Sciatic nerve (tissue), 2 donors: ENCODE measurements at regions not wholly inside any gene's neighbourhood (a gene's known extent, or its start where the extent isn't known, plus 50 kb on each side); places are given as distances from the start of the nearest gene placed in this dataset.

Source experiments
- ATAC-seq: fragments of 200-7000 bp; cut with Tn5 transposase; one replicate; pipeline ENCODE4 v1.9.1; 2020; ENCODE audit warnings: mild to moderate bottlenecking, moderate library complexity
- DNase-seq: peaks from one replicate; pipeline ENCODE4 v3.0.0-alpha.2; 2020; ENCODE audit warnings: low spot score
- intact Hi-C: fragments of 100-400 bp; cut with DNase I; formaldehyde crosslinking; loops from one replicate; pipeline ENCODE4 v1.14.2; 2022
- donor health status: DM: no; HTN: no; CAD: no.
- donor health status: DM: no; HTN: no; CAD: no.

DNA sequence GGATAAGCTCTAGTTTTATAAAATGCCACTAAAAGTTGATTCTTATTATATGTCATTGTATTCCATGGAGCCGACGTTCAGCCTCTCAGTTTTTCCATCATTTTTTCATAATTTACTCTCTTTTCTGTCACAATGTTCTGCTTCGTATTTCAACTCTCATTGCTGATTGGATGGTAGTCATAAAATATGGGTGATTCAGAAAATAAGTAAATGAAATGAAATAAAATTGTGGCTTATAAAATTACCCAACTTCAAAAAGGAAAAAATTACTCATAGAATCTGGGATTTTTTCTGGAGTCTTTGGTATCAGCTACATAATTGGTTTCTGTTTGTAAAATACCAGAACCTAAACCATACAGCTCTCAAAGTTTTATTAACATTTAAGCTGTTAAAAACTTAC, 139.7 kb upstream of the ITGA4 start:
- ATAC-seq, result no peak
- intact Hi-C loops, result no loop called here
- no peak for DNase-seq

DNA sequence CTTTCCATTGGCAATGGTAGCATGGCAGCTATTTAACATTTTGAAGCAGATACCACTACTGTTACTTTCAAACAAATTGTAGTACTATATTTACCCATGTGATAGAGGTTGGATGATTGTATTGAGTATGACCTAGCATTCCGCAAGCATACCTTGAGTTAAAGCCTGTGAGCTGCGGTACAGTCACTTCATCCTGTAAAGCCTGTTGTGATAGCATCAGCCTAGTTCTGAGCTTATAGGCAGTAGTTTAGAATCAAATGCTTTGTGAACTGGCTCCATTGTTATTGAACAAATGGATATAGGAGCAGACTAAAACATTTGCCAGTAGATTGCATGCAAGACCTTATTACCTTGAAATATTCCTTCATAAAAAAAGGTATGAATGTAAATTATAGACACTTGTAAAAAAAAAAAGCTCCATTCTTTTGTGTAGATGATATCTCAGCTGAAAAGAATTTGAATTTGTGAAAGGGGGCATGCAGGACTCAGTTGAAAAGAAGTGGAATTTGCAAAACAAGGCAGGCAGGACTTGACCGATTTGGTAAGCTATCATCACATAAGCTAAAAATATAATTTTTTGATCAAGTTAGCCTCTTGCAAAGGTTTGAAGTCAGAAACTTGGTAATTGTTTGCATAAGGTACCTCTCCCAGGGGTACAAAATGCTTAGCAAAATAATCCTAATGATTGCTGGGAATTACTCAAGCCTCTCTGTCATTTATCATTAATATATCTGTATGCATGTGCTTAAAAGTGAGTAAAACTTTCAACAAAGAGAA, 138.5 kb upstream of the ITGA4 start:
- no peak for DNase-seq
- intact Hi-C loops, result no loop called here
- ATAC-seq, result no peak

DNA sequence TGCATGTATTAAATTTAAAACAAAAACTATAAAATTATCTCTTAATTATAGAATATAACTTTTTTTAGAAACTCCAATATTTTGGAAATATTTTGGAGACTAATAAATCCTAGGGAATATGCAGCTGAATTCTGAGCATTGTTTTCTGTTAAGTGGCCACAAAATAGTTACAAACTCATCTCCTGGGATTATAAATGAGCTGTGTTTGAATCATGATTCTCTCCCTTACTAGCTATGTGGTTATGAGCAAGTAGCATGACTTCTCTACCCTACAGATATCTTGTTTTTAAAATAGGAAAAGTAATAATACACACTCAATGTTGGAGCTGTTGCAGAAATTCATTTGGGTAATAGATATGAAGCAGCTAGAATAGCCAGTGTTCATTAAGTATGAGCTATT, 137.9 kb upstream of the ITGA4 start:
- no peak for ATAC-seq

DNA sequence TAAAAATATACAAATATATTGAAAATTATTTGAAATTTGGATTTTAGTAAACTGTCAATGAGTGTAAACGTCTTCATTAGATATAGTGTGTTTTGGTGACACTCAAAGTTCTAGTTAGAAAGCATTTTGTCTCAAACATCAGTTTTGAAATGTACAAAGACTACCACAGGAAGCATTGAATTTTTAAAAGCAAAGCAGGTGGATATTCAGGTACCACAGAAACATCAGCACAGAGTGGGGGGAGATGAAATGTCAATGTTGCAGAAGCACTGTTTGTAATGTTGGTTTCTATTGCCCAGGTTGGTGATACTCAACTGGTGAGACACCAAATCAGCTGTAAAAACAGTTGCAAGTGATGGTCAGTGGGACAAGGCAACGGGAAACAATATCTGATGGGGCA, 136.5 kb upstream of the ITGA4 start:
- DNase-seq (no peak), ATAC-seq (no peak)
- intact Hi-C loops, result no loop called here

More for the DNA sequence above, 137.9 kb upstream of the ITGA4 start:
- DNase-seq, result no peak
- intact Hi-C loops, result no loop called here

DNA sequence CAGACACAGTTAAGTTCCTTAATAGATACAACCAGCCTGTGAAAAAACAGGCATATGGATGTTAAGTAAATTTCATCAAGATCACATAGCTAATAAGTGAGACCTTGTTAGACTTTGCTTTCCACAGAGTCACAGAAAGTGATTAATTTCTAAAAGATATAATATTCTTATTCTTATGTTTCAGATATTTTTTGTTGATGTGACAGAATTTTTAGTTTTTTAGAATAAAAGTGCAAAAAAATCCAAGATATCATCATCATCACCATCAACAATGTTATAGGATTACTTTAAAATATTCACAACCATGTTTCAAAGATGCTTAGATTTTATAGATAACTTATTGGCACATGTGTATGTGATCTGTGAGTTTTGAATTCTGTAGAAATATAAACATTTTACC, 132.3 kb upstream of the ITGA4 start:
- DNase-seq, result no peak

DNA sequence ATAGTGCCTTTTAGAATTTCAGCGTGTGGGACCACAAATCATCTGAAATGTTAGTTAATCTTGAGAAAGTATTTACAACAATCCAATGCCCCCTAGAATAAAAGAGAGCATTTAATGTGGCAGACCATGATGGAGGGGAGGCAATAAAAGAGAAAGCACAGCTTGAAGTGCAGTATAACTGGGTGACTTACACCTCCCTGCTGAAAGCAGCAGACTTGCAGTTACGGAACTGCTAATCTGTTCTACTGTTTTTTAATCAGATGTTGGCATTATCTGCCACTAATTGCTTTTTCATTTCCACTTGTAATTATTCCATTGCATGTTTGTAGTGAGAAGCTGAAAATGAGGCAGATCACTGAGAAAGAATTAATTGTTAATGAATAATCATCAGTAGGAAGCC, 130.5 kb upstream of the ITGA4 start:
- DNase-seq (no peak), ATAC-seq (no peak)
- intact Hi-C loops, result no loop called here

More for the DNA sequence above, 132.3 kb upstream of the ITGA4 start:
- intact Hi-C loops, result no loop called here
- no peak for ATAC-seq

DNA sequence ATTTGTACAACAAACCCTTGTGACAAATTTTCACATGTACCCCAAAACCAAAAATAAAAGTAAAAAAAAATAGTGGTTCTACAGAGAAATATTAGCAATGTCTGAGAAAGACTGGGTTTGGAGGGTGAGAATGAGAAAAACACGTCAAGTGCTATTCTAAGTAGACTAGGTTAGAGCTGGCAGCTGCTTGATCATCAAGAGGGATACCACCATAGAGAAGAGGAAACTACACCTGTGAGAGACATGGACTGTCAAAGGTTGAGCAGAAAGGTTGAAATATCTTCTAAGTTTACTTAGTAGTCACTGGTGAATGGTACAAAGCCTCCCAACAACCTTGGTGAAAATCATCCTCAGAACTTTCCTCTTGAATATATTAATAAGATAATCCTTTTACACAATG, 126.9 kb upstream of the ITGA4 start:
- intact Hi-C loops, result no loop called here
- ATAC-seq (no peak), DNase-seq (no peak)

DNA sequence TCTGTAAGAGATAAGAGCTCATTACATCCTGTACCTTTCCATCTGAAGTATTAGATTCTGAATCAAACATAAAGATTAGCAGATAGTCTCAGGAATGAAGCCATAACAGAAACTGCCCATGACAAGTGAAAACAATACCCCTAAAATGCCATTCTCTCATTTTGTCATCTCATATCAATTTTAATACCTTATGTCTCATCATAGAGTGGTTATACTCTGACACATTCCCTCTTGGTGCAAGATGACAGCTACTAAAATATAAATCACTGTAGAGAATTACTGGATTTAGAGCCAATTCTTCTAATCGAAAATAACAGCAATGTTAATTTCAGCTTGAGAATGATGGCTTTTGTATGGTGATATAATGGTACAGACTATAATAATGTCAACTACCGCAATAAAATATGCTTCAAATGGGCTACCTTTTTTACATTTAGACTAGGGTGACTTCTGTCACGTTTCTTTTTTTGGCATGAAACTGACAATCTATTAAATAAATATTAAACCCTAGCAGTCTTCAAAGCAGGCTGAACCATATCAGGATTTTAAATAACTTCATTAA, 125.1 kb upstream of the ITGA4 start:
- intact Hi-C loops, result no loop called here
- ATAC-seq, result no peak
- DNase-seq, result no peak

DNA sequence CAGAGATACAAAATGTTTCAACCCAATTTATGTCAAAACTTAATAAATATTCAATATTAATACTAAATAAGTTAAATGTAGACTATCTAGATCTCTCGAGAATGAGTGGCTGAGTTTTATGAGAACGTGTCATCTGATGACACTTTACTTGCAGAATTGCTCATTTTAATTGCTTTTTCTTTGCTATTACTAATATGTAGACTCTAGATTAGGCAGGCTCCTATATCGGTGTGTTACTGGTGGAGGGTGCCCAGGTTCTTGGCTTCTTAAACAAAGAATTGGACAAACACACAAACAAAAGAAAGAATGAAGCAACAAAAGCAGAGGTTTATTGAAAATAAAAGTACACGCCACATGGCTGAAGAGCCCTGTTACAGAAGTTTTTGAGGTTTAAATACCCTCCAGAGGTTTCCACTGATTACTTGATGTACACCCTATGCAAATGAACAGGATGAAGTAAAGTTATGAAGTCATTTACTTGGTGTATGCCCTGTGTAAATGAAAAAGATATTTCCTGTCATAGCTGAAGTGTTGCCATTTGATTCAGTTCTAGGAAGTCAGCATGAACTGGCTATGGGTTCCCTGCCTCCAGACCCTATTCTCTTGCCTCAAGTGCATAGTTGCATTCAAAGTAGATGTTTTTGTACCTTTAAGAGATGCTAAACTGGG, 122.9 kb upstream of the ITGA4 start:
- no peak for DNase-seq
- intact Hi-C loops, result no loop called here
- no peak for ATAC-seq

DNA sequence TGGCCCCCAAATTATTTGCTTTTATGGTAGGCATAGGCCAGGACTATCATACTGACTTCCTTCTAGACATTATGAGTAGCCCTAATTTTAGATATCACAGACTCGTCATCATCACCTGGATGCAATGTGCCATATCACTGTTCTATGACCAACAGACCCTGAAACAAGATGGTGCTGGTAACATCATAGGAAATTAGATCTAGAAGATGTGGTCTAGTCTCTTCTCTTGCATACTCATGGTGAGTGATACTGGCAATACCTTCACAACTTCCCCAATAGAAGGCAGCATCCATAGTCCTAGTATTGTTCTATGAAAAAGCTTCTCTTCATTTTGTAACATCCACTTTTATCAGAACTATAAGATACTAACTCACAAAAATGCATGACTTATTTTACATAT, 116.3 kb upstream of the ITGA4 start:
- DNase-seq, result no peak
- intact Hi-C loops, result no loop called here
- ATAC-seq, result no peak

DNA sequence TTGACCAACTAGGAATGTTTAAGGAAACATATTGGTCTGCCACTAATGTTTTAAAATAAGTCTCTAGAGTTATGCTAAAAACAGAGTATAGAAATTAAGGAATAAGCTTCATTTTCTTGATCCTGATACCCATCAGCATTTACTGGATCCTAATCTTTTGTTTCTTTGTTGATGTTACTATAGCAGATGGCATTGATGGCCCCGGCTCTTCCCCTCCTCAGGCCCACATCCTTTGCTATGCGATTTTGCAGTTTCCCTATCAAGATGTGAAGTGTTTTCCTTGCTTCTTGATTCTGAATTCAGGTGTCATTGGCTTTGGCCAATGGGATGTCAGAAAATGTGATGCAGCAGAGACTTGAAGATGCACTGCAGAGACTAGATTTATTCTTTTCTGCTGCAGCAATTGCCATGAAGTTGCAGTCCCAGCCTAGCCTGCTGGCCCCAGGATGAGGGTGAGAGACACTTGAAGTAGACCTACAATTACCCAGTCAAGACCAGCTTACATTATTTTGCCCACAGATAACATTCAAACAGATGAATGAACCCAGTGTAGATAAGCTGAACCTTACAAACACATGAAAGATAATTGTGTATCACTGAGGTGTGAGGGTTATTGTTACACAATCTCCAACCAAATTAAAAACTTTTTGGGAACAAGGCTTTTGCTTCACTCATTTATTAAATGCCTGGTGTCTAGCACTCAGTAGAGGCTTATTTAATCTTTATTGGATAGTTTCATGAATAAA, 115.2 kb upstream of the ITGA4 start:
- ATAC-seq (no peak), DNase-seq (no peak)
- intact Hi-C loops, result no loop called here

DNA sequence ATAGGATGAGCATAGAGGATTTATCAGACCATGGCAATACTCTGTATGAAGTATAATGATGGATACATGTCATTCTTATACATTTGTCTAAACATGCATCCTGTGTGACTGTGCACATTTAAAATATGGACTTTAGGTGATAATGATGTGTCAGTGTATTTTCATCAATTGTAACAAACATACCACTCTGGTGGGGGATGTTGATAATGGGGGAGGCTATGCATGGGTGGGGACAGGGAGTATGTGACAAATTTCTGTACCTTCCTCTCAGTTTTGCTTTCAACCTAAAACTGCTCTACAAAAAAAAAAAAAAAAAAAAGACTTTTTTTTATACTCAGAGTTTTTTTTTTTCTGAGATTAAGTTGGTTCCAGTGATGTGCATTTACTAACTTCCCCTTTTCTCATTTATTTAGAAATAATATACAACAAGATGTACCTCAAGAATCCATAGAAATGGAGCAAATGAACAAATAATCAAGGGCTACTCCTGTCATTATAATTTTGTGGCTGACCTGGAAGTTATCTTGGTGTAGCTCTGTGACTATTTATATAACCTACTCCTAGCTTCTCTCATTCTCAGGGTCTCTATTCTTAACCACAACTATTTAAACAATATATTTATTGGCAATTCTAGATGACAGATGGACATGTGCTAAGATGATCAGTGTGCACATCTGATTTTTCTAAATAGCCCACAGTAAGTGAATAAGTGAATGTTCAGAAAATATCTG, 108.9 kb upstream of the ITGA4 start:
- ATAC-seq (no peak), DNase-seq (no peak)
- intact Hi-C loops, result no loop called here

DNA sequence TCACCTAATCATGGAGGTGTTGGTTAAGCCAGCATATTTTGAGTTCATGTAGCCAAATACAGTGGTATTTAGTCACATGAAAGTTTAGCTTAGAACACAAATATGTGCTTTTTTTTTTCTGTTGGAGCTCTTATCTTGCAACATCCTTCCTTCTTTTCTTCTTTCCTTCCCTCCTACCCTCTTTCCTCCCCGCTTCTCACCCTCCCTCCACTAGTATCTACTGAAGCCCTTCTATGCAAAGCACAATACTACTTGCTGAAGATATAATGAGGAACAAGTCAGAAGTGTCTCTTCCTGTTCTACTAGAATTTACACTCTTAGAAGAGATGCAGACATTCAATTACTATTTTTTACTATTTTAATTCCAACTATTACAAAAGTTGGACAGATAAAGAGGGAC, 105.0 kb upstream of the ITGA4 start:
- intact Hi-C loops, result no loop called here
- ATAC-seq (no peak), DNase-seq (no peak)

DNA sequence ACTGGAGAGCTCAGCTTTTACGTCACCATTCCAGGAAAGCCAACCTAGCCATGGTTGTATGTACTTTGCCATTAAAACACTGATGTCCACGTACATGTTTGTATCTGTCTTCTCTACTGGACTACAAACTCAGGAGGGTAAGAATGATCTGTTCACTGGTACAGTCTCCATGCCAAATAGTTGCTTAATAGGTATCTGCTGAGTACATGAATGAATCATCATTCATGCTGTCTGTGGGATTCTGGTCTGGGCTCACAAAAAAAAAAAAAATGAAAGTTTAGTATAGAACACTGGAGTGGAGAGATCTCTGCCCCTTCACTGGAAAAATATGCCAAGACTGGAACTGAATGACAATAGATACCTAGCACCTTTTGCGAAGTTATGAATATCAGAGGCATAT, 102.6 kb upstream of the ITGA4 start:
- no peak for ATAC-seq

DNA sequence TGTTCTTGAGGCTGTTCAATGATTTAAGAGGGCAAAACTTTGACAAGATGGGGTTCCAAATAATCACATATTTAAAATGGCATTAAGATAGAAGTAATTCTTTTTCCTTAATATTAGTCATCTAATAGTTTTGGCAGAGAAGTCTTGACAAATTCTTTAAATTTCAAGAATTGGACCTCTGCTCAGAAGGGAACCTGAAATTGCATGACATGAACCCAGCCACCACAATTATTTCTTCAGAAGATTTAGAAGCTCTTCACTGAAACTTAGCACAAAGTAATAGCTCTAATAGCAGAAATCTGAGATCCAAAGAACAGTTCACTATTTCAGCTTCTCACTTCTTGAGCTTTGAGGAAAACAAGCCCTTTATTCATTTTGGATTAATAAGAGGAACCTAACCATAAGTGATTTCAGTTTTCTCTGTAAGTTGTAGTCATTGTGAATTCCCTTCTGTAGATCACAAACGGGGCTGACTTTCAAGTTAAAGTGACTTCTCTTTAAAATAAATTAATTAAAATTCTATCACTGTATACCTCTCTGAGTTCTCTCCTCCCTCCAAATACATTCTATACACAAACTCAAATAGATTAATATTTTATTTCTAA, 100.6 kb upstream of the ITGA4 start:
- intact Hi-C loops, result no loop called here
- DNase-seq (no peak), ATAC-seq (no peak)

More for the DNA sequence above, 102.6 kb upstream of the ITGA4 start:
- intact Hi-C loops, result no loop called here
- no peak for DNase-seq

DNA sequence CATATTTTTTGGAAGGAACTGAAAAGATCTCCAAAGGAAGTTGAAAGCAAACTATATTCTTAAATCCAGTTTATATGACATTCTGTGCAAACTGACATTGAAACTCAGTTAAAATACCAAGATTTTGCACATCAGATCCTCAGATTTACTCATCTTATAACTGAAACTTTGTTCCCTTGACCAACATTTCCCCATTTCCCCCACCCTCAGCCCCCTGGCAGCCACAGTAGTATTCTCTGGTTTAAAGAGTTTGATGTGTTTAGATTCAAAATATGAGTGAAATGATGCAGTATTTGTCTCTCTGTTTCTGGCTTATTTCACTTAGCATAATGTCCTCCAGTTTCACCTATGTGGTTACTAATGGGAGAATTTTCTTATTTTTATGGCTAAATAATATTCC, 99.2 kb upstream of the ITGA4 start:
- ATAC-seq (no peak), DNase-seq (no peak)
- intact Hi-C loops, result no loop called here

DNA sequence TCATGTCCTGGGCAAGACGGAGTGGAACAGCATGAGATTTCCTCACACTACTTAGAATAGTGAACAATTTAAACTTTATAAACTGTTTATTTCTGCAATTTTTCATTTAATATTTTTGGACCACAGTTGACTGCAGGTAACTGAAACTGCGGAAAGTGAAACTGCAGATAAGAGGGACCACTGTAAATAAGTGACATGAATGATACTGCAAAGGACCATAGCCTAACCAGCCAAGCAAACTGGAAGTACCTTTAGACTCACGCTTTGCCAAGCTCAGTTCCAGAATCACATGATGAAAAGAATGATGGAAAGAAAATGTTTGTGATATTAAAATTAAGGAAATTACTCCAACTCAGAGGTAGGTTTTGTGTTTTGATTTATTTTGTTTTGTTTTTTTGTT, 94.6 kb upstream of the ITGA4 start:
- intact Hi-C loops, result no loop called here
- ATAC-seq (no peak), DNase-seq (no peak)

DNA sequence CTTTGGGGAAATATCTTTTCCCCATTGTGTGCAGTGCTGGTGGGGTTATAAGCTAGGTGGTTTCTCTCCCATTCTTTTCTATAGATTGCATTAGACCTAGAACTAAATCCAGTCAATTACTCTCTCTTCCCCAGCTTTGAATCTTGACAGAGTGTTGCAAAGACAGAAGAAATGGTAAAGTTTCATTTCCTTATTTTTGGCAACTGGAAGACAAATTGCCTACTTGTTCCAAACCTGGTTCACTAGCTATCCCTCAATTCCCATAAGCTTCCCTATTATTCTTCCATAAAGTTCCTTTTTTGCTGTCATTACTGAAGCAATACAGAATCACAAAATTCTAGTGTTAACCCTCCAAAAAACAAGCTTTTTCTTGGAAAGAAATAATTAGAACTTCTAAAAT, 94.0 kb upstream of the ITGA4 start:
- DNase-seq (no peak), ATAC-seq (no peak)
- intact Hi-C loops, result no loop called here
